K562 (cell line): ENCODE measurements at regions not wholly inside any gene's neighbourhood (a gene's known extent, or its start where the extent isn't known, plus 50 kb on each side); places are given as distances from the start of the nearest gene placed in this dataset.
A peak's percentile ranks its signal among the peaks of the same experiment; 100 is the strongest.

Experiments used
- ATAC-seq: fragments of 200-7000 bp; cut with Tn5 transposase; 3 replicates; pipeline ENCODE4 v1.9.1; 2020; ENCODE audit warnings: moderate library complexity
- BruUV-seq: library from RNA; stranded (reverse); fragments of 400-500 nt; replicated peaks from 2 replicates; lab custom pipeline; 2021; lab: Mats Ljungman, UMichigan
- CTCF ChIA-PET: fragments of 300-600 bp; formaldehyde crosslinking; extraction: SDS; loops from one replicate; lab custom pipeline; 2021; ENCODE audit warnings: low intra/inter-chr PET ratio; lab: Yijun Ruan, JAX
- POLR2A ChIA-PET: fragments of 300-600, 350-650 bp; sonication (Branson Sonifier 250); formaldehyde crosslinking; extraction: SDS; loops from one replicate; lab custom pipeline; 2021; ENCODE audit warnings: antibody characterized with exemption, inconsistent platforms; lab: Yijun Ruan, JAX
- DNase-seq, 4 experiments: peaks; one replicate each; pipeline versions ENCODE4 v3.0.0 to v3.0.0-alpha.2; 2011 to 2018; ENCODE audit warnings: low spot score in 3 of 4, mixed read lengths in 3 of 4; ENCODE audit errors: extremely low read depth in 1 of 4
- FAIRE-seq: peaks from 2 replicates; lab custom pipeline; 2011; peaks lifted over from hg19 to GRCh38; lab: Jason Lieb, UNC
- H2AFZ ChIP-seq: 2 replicates; pipeline ENCODE4 v1.6.0; 2011; ENCODE audit warnings: low read depth, low read length, control low read depth, inconsistent platforms
- H3K27ac ChIP-seq: fragments of 200-600 bp; 3 replicates; pipeline ENCODE4 v1.8.0; 2011; ENCODE audit warnings: low read depth, mild to moderate bottlenecking, control low read depth, inconsistent platforms, low read length, moderate library complexity, mixed read lengths; ENCODE audit errors: extremely low read depth
- H3K27me3 ChIP-seq, 2 experiments: fragments of 300-600 bp in 1 of 2; 2 replicates in 1 of 2; 3 replicates in 1 of 2; pipeline versions ENCODE4 v1.6.0 to v1.8.0; 2011; ENCODE audit warnings: inconsistent platforms in 2 of 2, low read length in 2 of 2, mild to moderate bottlenecking in 1 of 2, mixed read lengths in 1 of 2, moderate library complexity in 1 of 2; ENCODE audit not compliant: control insufficient read depth in 2 of 2, insufficient read depth in 2 of 2
- H3K36me3 ChIP-seq: fragments of 300-600 bp; 3 replicates; pipeline ENCODE4 v1.8.0; 2011; ENCODE audit warnings: mild to moderate bottlenecking, low read length, inconsistent platforms; ENCODE audit not compliant: control insufficient read depth, insufficient read depth
- H3K4me1 ChIP-seq, 2 experiments: fragments of 200-600 bp in 1 of 2; replicated peaks in 1 of 2; 2 replicates in 1 of 2; 3 replicates in 1 of 2; pipeline versions ENCODE4 v1.5.1 to v1.8.0; 2011; ENCODE audit warnings: inconsistent platforms in 2 of 2, low read length in 2 of 2, mild to moderate bottlenecking in 1 of 2, mixed read lengths in 1 of 2, moderate library complexity in 1 of 2; ENCODE audit not compliant: control insufficient read depth in 2 of 2, insufficient read depth in 2 of 2
- H3K4me2 ChIP-seq: 2 replicates; pipeline ENCODE4 v1.6.1; 2011; ENCODE audit warnings: low read length, control low read depth, inconsistent platforms, mixed read lengths; ENCODE audit not compliant: insufficient read depth
- H3K4me3 ChIP-seq: fragments of 200-600 bp; sonication (generic), shearing (Covaris generic); 2 replicates; pipeline ENCODE4 v1.5.1; 2016; ENCODE audit warnings: control low read depth, inconsistent platforms
- H3K79me2 ChIP-seq: fragments of 200-600 bp; 3 replicates; pipeline ENCODE4 v1.8.0; 2011; ENCODE audit warnings: low read length, inconsistent platforms; ENCODE audit not compliant: control insufficient read depth, insufficient read depth
- H3K9ac ChIP-seq, 2 experiments: 2 replicates each; pipeline versions ENCODE4 v1.6.0 to v1.6.1; 2011; ENCODE audit warnings: low read depth in 2 of 2, low read length in 2 of 2, control low read depth in 1 of 2, inconsistent platforms in 1 of 2, mild to moderate bottlenecking in 1 of 2, mixed read lengths in 1 of 2; ENCODE audit not compliant: insufficient read depth in 1 of 2
- H3K9me1 ChIP-seq: one replicate; pipeline ENCODE4 v1.6.0; 2011; ENCODE audit warnings: inconsistent platforms, mild to moderate bottlenecking, low read length, moderate library complexity; ENCODE audit not compliant: control insufficient read depth, insufficient read depth
- H3K9me3 ChIP-seq: replicated peaks from 2 replicates; pipeline ENCODE4 v1.5.1; 2011; ENCODE audit warnings: low read depth, low read length, inconsistent platforms; ENCODE audit not compliant: control insufficient read depth, insufficient read depth
- H4K20me1 ChIP-seq: replicated peaks from 2 replicates; pipeline ENCODE4 v1.6.1; 2011; ENCODE audit warnings: low read length, inconsistent platforms, mixed read lengths; ENCODE audit not compliant: control insufficient read depth, insufficient read depth
- CBX3 ChIP-seq, 2 experiments: IDR thresholded peaks; 1 replicate in 1 of 2; 2 replicates in 1 of 2; pipeline ENCODE4 v1.6.1; 2012; ENCODE audit warnings: inconsistent platforms in 2 of 2, low read length in 2 of 2, borderline replicate concordance in 1 of 2, control low read depth in 1 of 2
- CREB5 ChIP-seq: fragments of 250-450 bp; sonication (Bioruptor Pico); IDR thresholded peaks from 2 replicates; pipeline ENCODE4 v1.5.0; 2020; ENCODE audit warnings: mild to moderate bottlenecking
- ERF ChIP-seq: fragments of 450-650 bp; formaldehyde crosslinking; IDR thresholded peaks from 2 replicates; pipeline ENCODE4 v1.4.0; 2020; ENCODE audit warnings: mild to moderate bottlenecking, mixed read lengths
- ESRRA ChIP-seq: fragments of 450-650 bp; IDR thresholded peaks from 2 replicates; pipeline ENCODE4 v1.6.1; 2014; ENCODE audit warnings: low read depth, mild to moderate bottlenecking, moderate library complexity, borderline replicate concordance
- GTF2A2 ChIP-seq: IDR thresholded peaks from 2 replicates; pipeline ENCODE4 v1.6.1; 2016; ENCODE audit warnings: mild to moderate bottlenecking, missing genetic modification characterization, missing compliant biosample characterization
- HES1 ChIP-seq: fragments of 450-650 bp; IDR thresholded peaks from 2 replicates; pipeline ENCODE4 v1.6.1; 2016; ENCODE audit warnings: low read depth, mild to moderate bottlenecking, moderate library complexity
- HSF4 ChIP-seq: fragments of 250-450 bp; sonication (Bioruptor Pico); IDR thresholded peaks from 2 replicates; pipeline ENCODE4 v2.1.2; 2022; ENCODE audit warnings: mild to moderate bottlenecking, moderate library complexity, borderline replicate concordance
- KAT8 ChIP-seq: fragments of 450-650 bp; IDR thresholded peaks from 2 replicates; pipeline ENCODE4 v1.6.1; 2016; ENCODE audit warnings: low read depth, mild to moderate bottlenecking
- LEF1 ChIP-seq: fragments of 450-650 bp; IDR thresholded peaks from 2 replicates; pipeline ENCODE4 v1.6.1; 2016; ENCODE audit warnings: mild to moderate bottlenecking
- NR4A1 ChIP-seq, 2 experiments: fragments of 250-450 bp in 1 of 2; fragments of 450-650 bp in 1 of 2; sonication (Bioruptor Pico) in 1 of 2; IDR thresholded peaks; 2 replicates each; pipeline versions ENCODE4 v1.4.0 to v1.6.1; 2016 to 2020; ENCODE audit warnings: mild to moderate bottlenecking in 2 of 2, missing compliant biosample characterization in 1 of 2, missing genetic modification characterization in 1 of 2, moderate library complexity in 1 of 2
- TBP ChIP-seq: optimal IDR thresholded peaks from 2 replicates; pipeline ENCODE3; 2011; ENCODE audit warnings: low read depth, low read length, improper control_type of control experiment
- WHSC1 ChIP-seq: IDR thresholded peaks from one replicate; pipeline ENCODE4 v1.6.1; 2012; ENCODE audit warnings: low read length, control low read depth, inconsistent platforms
- ZBTB11 ChIP-seq, 3 experiments: fragments of 200-800 bp in 1 of 3; fragments of 250-450 bp in 1 of 3; fragments of 450-650 bp in 1 of 3; sonication (Bioruptor Pico) in 1 of 3; sonication (Bioruptor generic) in 1 of 3; formaldehyde crosslinking in 1 of 3; IDR thresholded peaks; 2 replicates each; pipeline versions ENCODE4 v1.6.1 to v1.8.0; 2016 to 2022; ENCODE audit warnings: mild to moderate bottlenecking in 2 of 3, missing genetic modification characterization in 2 of 3, missing compliant biosample characterization in 1 of 3, moderate library complexity in 1 of 3
- ZNF561 ChIP-seq: fragments of 450-650 bp; formaldehyde crosslinking; conservative IDR thresholded peaks from 2 replicates; pipeline ENCODE4 v1.4.0; 2020; ENCODE audit warnings: mild to moderate bottlenecking, moderate library complexity
- ZNF584 ChIP-seq: fragments of 200-800 bp; sonication (Bioruptor generic); IDR thresholded peaks from 2 replicates; pipeline ENCODE4 v1.6.1; 2016; ENCODE audit warnings: low read depth, mild to moderate bottlenecking, missing genetic modification characterization, missing compliant biosample characterization
- WGBS: fragments of 100-300 bp; shearing (Covaris generic); methylation state at CpG from one replicate; pipeline ENCODE4 v1.1.6; 2016; ENCODE audit warnings: low coverage, mixed read lengths; ENCODE audit not compliant: insufficient coverage; ENCODE audit errors: missing lambda C conversion rate; 5-methylcytosine and 5-hydroxymethylcytosine counted together
- in situ Hi-C: fragments of 300-500 bp; cut with MboI; formaldehyde crosslinking; loops from 4 replicates; pipeline ENCODE4 v1.15.0; 2018; ENCODE audit warnings: inconsistent platforms, mixed read lengths
- intact Hi-C: fragments of 100-400 bp; cut with micrococcal nuclease; formaldehyde crosslinking; loops from 2 replicates; pipeline ENCODE4 v1.14.2; 2022

GRCh38 chr1:109827466-109827865 lies 63.7 kb upstream of the EPS8L3 start (continued):
- TF ChIP-seq ERF (0 out of 2 replicates have a peak, but pooled peaks have one; percentile 15), WHSC1 (no peak)
- TF ChIP-seq, all 486 proteins: peak for 3

GRCh38 chr1:109826930-109827349 lies 63.2 kb upstream of the EPS8L3 start:
- CTCF ChIA-PET: interaction anchor here (0.7 kb wide), 1 partner anchor 12 kb away, joined by 3 read pairs; no protein-coding TSS in a partner anchor
- H3K79me2 ChIP-seq: no peaks in the 10 kb centered on the region
- no peak for ATAC-seq
- FAIRE-seq: peak; percentile 44
- H3K9me3 ChIP-seq: no peaks in the 10 kb centered on the region
- in situ Hi-C loops (no loop called here), intact Hi-C loops (no loop called here)
- H3K9ac ChIP-seq: no peak overlapping the region
- peak overlapping the region; percentile 31; the same call in 1 of the 3 replicates for H3K27ac ChIP-seq
- H3K27me3 ChIP-seq: no peaks in the 10 kb centered on the region
- H2AFZ ChIP-seq: peak overlapping the region; percentile 88
- no TSS peak for BruUV-seq
- H3K4me3 ChIP-seq: no peak overlapping the region
- WGBS: 52% methylated on average over 10 of the region's 10 CpGs
- no peak overlapping the region; the same call in 1 of the 2 replicates for H3K4me2 ChIP-seq
- H4K20me1 ChIP-seq: no peaks in the 10 kb centered on the region
- POLR2A ChIA-PET: interaction anchor here (1.7 to 1.9 kb wide), 2 partner anchors 12 to 18 kb away, joined by 4 to 6 read pairs; no protein-coding TSS in a partner anchor
- no peaks in the 10 kb centered on the region for H3K9me1 ChIP-seq
- peak in 3 of 4 experiments; percentile 36 to 71 (median 36) for DNase-seq
- H3K36me3 ChIP-seq: no peaks in the 10 kb centered on the region
- H3K4me1 ChIP-seq: peaks cover 35 to 46% of the 10 kb centered on the region in 2 experiments
- TF ChIP-seq KAT8 (no peak), ZNF561 (CRISPR knock-in tag) (0 out of 2 replicates have a peak, but pooled peaks have one; percentile 42), NR4A1 (CRISPR knock-in tag; IDR thresholded peaks at IDR 0.05) (no peak), NR4A1 (tag; IDR thresholded peaks at IDR 0.05) (peak; percentile 96), GTF2A2 (tag) (peak; percentile 78), TBP (no peak), ESRRA (no peak), ZNF584 (CRISPR knock-in tag) (peak; percentile 97), LEF1 (0 out of 2 replicates have a peak, but pooled peaks have one; percentile 39), CREB5 (CRISPR knock-in tag) (peak; percentile 29; the same call in 1 of the 2 replicates), HES1 (no peak), ZBTB11 (CRISPR knock-in tag; IDR thresholded peaks at IDR 0.05) (peak in 1 of 3 experiments; percentile 84; a peak in 2 of 6 replicates), CBX3 (IDR thresholded peaks at IDR 0.05; ENCODE audit: borderline replicate concordance in 1 of 2, low read length in 2 of 2) (peak in 1 of 2 experiments; percentile 52; a peak in 1 of 3 replicates), HSF4 (CRISPR knock-in tag) (peak; percentile 72; the same call in 1 of the 2 replicates)
